ENCODE measurements at regions not wholly inside any gene's neighbourhood (a gene's known extent, or its start where the extent isn't known, plus 50 kb on each side); places are given as distances from the start of the nearest gene placed in this dataset.

- no peak overlapping the region for H2AK5ac ChIP-seq (ENCODE audit: low read depth, low read length)
- no peak overlapping the region for H3K4me3 ChIP-seq (ENCODE audit: insufficient read depth, low read depth, low read length)
- WGBS, 2 experiments (ENCODE audit: extremely low coverage in 2 of 2, insufficient read length in 1 of 2), result no CpG with 5 or more reads among the region's 4 CpGs
- in situ Hi-C loops (cut with MboI; ENCODE audit: low sequenced_read_pairs), result loop anchor here (25.0 kb wide), 1 partner anchor 609 kb away; no protein-coding TSS in a partner anchor
- H3K18ac ChIP-seq (ENCODE audit: low read depth, low read length), result no peak overlapping the region
- H2AFZ ChIP-seq (replicated peaks; ENCODE audit: low read length, poor library complexity), result no peak overlapping the region
- H2BK15ac ChIP-seq (ENCODE audit: low read depth, low read length), result no peak overlapping the region
- H3K9me1 ChIP-seq (ENCODE audit: insufficient read depth, low read length), result no peaks in the 10 kb centered on the region
- no peak overlapping the region for H3K9ac ChIP-seq (ENCODE audit: low read depth, low read length)
- no peak overlapping the region for H4K8ac ChIP-seq (ENCODE audit: low read depth in 2 of 2, low read length in 2 of 2)
- H3K79me1 ChIP-seq (ENCODE audit: low read depth in 1 of 2, low read length in 2 of 2), result no peaks in the 10 kb centered on the region
- DNase-seq (no peak), ATAC-seq (ENCODE audit: low read depth) (no peak)
- H2BK120ac ChIP-seq (ENCODE audit: low read depth, low read length), result no peak overlapping the region
- no peak overlapping the region for H3K56ac ChIP-seq (ENCODE audit: extremely low read depth, insufficient read depth, low read length)
- no TSS peak for BruUV-seq (replicated peaks)
- H2BK5ac ChIP-seq (ENCODE audit: low read depth, low read length, poor library complexity, severe bottlenecking), result no peak overlapping the region
- no peak overlapping the region for H3K23ac ChIP-seq (ENCODE audit: low read depth, low read length)
- no peaks in the 10 kb centered on the region for H3K4me1 ChIP-seq (ENCODE audit: control insufficient read depth, insufficient read depth, low read length)
- no peaks in the 10 kb centered on the region for H4K20me1 ChIP-seq (ENCODE audit: insufficient read depth, low read length)
- CTCF ChIA-PET, result no interaction called here
- dilution Hi-C loops (cut with HindIII; ENCODE audit: low sequenced_read_pairs, unreplicated experiment), result no loop called here
- no peak overlapping the region for H3K14ac ChIP-seq (replicated peaks; ENCODE audit: low read depth, low read length)
- no peak overlapping the region for H3K4me2 ChIP-seq (ENCODE audit: low read depth, low read length)
- H2AK9ac ChIP-seq (replicated peaks; ENCODE audit: low read depth, low read length, poor library complexity), result no peak overlapping the region
- H3K36me3 ChIP-seq (ENCODE audit: control insufficient read depth, insufficient read depth, low read length), result no peaks in the 10 kb centered on the region
- H4K91ac ChIP-seq (ENCODE audit: insufficient read depth, low read depth, low read length), result no peak overlapping the region
- no peaks in the 10 kb centered on the region for H3K9me3 ChIP-seq (ENCODE audit: control insufficient read depth, insufficient read depth, low read length)
- POLR2A ChIA-PET (ENCODE audit: unreplicated experiment), result no interaction called here
- H4K5ac ChIP-seq (ENCODE audit: low read depth, low read length), result no peak overlapping the region
- intact Hi-C loops (cut with micrococcal nuclease), result no loop called here
- no peak overlapping the region for H3K27ac ChIP-seq (ENCODE audit: insufficient read depth, low read length)
- H3K4ac ChIP-seq (ENCODE audit: low read depth, low read length), result no peak overlapping the region
- H2BK20ac ChIP-seq (ENCODE audit: low read depth, low read length), result no peak overlapping the region
- no peak for TF ChIP-seq RCOR1 (IDR thresholded peaks at IDR 0.05; ENCODE audit: insufficient replicate concordance, low read length)
- no peaks in the 10 kb centered on the region for H3K27me3 ChIP-seq (ENCODE audit: control insufficient read depth, insufficient read depth, low read length)
These were observed 858.8 kb upstream of the NUDT12 start for GRCh38 chr5:104421431-104421830.

Measured in IMR-90 (cell line).